Activated CD4-positive, alpha-beta T cell treated with anti-CD3 and anti-CD28 coated beads for 4 hours (primary cell): ENCODE measurements at regions not wholly inside any gene's neighbourhood (a gene's known extent, or its start where the extent isn't known, plus 50 kb on each side); places are given as distances from the start of the nearest gene placed in this dataset.

Experiments
- DNase-seq, 2 donors: peaks; one replicate each; pipeline ENCODE4 v3.0.0-alpha.2; 2020

DNA sequence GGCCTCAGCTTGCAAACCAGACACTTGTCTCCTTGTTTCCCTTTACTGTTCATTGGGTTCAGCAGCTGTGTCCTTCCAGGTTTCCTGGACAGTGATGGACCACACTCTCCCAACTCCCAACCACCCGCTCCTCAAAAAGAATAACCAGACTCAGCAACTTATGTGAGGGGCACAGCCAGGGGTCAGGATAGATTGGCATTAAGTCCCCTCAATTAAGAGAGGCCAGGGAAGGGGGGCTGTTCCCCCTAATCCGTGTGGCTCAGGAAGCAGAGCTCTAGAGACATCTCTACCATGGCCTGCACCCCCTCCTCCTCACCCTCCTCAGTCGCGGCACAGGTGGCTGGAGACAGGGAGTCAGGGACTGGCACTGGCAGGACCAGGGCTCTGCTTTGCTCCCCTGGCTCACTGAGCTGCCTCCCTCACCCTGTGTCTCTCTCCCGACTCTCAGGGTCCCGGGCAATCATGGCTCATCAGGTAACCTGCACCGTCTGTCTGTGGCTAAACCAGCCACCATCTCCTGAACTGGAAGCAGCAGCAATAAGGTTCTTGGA lies 111.7 kb downstream of the ZNF280B start:
- DNase-seq: no peak

DNA sequence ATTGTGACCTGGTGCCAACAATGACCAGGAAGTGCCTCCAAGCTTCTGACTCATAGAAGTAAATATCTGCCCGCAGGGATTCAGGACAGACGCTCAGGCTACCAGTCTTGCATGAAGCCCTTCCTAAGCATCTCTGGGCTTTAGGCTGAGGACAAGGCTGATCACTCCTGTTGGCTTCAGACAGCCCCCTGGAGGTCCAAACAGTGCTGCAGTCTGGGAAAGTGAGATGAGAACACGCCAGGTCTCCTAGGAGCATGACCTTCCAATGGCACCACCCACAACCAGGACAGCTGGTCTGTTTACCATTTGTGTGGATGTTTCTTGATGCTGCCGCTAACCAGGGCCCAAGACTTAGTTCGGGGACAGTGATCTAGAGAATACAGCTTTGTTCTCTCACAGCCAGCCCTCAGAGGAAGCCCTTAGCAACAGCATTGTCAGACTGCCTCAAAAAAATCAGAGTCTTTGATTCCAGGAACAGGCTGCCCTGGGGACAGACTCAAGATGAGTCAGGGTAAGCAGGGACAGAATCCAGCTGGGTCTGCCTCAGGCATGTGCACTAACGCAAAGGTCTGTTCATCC lies 111.2 kb downstream of the ZNF280B start:
- no peak for DNase-seq

DNA sequence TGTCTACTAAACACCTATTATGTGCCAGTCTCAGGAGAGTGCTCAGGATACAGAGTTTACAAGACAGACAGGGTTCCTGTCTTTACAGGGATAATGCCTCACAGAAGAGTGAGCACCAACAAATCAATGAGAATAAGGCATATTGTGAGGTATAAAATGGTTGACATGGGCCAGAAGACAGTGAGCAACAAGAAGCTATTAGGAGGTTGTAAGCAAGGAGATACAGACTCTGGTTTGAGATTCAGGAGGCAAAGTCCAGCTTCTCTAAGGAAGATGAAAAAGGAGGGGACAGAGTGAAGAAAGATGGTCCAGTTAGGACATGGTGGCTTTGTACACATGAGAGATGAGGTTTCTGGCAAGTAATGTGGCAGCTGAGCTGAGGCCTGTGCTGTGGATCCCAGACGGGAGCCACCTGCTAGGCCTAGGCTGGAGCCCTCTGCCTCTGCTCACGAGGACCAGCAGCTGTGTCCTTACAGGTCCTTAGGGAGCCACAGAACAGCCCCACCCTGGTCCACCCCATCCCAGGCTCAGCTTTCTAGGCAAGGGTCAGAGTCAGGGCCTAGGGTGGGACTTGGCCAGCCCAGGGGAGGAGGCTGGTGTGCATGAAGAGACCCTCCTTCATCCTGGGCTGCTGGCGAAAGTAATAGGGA lies 110.5 kb downstream of the ZNF280B start:
- DNase-seq: no peak

DNA sequence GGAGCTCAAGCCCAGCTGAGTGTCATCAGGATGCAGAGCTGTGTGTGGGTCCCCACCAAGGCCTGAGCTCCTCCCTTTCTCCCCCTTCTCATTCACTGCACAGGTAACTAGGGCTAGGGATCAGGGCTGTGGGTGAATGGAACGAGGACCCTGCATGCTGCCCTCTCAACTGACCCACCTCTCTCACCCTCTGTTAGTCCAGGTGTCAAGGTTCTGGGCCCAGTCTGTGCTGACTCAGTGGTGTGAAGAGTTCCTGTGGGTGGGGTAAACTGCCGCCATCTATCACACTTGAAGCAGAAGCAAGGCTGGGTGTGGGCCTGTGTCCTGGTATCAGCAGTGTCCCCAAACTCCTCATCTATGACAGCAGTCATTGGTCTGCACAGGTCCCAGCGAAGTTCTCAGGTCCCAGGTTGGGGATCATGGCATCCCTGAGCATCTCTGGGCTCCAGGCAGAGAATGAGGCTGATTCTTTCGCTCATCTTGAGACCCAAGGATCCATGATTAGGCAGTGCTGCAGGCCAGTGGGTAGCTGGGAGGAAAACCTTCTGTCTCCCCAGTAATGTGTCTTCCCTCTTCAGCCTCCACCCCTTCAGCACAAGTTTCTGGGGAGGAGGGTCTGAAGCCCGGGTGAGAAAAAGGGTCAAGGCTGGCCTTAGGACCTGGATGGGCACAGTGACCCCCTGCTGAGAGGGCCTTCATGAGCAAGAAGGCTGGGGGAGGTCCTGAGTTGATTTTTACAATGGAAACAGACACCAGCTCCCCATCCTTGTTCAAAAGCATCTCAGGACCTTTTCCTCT lies 109.8 kb downstream of the ZNF280B start:
- no peak for DNase-seq

DNA sequence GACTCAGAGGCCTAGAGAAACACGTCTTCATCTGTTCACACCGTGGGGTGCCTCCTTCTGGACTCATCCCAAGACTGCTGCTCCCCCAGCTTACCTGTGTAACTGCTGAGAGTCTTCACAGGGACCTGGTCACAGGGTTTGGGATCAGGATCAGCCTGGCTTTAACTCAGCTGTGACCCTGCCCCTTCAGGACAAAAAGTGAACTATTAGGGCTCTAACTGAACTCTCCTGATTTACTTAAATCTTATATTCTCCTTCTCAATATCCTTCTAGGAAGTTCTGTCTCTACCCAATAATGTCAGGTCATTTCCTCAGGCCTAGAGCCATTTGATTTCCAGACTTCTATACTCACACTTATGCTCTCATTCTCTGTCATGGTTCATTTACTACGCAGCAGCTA lies 108.4 kb downstream of the ZNF280B start:
- DNase-seq: no peak

DNA sequence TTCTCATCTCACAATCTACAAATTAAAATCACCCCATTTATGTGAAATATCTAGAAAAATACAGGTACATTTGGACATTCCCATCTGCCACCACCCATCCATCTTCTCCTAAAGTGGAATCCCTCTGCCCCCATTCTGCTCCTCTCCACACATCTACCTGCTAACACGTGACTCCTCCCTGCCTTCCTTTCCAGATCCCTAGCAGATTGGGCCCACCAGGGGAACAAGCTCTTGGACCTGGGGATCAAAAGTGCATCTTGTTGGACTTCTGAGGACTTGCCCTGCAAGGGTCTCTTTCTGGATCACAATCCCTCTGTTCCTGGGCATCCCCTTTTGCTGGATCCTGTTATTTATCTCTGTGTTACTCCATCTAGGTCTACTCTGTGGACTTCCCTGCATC lies 107.6 kb downstream of the ZNF280B start:
- no peak for DNase-seq

DNA sequence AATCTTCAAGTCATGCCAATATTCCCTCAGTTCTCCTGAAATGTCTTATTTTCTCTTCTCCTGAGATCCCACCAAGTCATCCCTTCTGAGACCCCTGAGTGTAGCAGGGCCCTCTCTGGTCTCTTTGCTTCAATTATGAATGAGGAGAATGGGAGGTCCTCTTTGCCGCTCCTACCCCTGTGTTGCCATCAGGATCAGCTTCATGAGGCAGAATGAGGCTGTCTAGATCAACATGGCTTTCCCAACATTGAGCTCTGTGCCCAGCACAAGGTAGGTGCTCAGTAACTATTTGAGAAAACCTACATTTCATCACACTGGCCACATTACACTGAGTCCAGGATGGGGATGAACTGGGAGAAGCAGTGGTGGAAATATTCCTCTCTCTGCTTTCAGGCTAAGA lies 107.2 kb downstream of the ZNF280B start:
- no peak for DNase-seq

DNA sequence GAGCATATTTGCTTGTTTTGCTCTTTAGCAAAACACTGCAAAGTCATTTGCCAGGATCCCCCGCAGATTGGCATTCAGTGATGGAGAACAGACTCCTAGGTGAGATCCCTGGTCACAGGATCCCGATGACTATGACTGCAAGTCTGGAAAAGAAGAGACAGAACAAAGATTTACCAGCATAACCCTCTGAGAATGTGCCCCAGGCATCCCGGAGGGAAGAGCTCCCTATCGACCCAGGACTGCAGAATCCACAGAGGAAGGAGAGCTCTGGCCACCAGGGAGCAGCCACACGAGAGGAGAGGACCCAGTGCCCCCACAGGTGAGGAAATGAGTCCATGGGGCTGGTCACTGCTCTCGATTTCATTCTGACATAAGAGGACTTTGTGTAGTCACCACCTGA lies 105.2 kb downstream of the ZNF280B start:
- DNase-seq: no peak

DNA sequence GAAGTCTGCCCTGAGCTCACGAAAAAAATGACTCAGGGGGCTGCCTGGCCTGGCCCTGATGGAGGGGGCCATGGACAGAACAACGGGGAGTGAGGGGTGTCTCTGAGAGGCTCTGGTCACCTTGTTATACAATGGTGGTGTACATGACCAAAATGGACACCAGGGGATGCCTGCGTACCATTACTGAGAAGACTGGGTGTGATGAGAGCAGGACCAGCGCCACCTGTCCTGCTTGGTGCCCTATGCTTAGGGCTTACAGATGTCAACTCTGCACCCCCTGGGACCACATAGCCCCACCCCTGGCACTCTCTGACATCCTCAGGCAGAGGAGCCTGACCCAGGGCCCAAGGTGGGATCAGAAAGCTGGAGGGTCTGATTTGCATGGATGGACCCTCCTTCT lies 104.8 kb downstream of the ZNF280B start:
- no peak for DNase-seq

DNA sequence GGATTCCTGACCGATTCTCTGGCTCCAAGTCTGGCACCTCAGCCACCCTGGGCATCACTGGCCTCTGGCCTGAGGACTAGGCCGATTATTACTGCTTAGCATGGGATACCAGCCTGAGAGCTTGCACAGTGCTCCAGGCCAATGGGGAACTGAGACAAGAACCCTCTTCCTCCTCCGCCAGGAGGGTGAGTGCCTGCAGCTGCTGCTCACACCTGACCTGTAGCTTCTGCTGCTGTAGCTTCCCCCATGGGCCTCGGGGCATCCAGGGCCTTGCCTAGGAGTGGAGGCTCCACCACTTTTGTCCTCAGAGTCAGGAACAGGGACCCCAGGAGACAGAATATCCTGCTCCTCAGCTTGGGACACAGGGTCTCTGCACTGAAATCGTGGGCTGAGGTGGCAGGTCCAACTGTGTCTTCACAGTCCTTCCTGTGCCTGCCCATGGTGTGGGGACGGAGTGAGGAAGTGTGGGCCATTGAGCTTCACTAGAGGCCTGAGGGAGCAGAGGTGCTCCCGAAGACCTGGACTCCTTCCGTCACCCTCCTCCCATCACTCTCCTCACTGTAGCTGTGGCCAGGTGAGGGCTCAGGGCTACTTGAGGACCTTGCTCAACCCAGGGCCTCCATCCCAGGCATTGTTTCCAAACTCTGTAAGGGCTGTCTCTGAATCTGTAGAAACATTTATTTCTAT lies 103.8 kb downstream of the ZNF280B start:
- DNase-seq: no peak

DNA sequence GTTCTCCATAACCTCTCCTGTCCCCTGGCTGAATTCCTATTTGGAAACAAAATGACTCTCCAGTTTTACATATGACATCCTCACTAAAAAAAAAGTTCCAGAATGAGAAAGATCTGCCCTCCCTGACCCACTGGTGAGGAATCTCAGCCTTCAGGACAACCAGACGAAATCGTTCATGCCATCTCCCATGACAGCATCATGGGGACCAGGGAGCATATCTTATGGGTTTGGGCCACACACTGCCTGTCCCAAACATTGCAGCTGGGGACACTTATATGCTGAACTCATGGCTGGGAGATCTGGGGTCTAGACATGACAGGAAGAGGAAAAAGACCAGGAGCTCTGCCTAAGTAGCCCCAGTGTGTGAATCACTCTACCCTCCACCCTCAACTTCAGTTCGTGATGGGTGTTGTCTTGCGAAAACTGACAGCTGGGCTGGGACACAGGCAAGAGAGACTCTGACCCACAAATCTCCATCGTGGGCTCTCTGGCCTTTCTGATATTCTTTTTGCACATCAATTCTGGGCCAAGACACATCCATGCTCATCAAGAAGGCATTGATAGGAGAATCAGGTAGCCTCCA lies 102.0 kb downstream of the ZNF280B start:
- DNase-seq: no peak

DNA sequence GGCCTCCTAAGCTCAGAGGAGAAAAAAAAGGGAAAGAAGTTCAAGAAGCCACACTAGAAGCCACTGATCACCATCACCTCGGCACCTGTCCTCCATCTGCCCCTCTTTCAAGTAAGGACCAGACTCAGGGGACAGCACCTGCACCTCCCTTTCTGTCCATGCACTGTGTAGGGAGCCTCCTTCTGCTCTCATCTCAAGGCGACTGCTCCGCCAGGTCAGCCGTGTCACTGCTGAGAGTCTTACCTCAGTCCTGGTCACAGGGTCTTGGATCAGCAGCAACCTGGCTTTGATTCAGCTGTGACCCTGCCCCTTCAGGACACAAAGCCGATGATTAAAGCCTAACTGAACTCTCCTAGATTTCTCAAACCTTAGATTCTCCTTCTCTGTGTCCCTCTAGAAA lies 101.5 kb downstream of the ZNF280B start:
- no peak for DNase-seq

DNA sequence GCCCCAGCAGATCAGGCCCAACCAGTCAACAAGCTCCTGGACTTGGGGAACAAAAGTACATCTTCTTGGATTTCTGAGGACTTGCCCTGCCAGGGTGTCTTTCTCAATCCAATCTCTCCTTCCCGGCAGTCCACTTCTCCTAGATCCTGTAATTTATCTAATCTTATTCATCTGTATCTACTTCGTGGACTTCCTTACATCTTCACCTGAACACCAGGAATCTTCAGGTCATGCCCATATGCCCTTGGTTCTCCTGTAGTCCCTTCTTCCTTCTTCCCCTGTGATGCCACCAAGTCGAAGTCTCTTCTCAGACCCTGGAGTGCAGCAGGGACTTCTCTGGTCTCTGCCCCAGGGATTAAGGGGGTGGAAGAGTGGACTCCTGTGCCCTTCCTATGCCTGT lies 100.3 kb downstream of the ZNF280B start:
- no peak for DNase-seq

DNA sequence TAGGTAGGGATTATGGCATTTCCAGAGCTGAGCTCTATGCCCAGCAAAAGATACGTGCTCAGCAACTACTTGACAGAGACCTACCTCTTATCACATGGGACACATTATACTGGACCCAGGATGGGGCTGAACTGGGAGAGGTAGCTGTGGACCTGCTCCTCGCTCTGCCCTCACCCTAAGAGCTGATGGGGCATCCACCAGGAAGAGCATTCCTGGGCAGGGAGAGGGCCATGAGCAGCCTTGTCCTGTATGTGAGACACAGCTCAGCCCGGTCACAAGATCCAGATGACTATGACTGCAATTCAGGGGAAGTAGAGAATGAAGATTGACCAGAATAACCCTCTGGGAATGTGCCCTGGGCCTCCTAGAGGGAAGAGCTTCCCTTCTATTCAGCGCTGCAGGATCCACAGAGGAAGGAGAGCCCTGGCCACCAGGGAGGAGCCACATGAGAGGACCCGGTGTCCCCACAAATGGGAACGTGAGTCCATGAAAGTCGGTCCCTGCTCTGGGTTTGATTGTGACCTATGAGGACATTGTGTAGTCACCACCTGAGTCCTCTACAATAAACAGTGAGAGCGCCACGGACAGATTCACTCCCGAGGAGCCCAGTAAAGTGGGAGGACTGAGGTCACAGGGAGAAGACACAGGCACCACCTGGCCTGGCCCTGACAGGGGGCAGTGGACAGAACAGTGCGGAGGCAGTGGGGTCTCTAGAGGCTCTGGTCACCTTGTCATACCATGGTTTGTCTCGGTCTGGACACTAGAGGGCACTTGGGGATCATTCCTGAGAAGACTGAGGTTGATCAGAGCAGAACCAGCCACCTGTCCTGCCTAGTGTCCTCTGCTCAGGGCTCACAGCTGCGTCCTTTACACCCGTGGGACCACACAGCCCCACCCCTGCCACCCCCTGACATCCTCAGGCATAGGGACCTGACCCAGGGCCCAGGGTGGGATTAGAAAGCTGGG lies 99.5 kb downstream of the ZNF280B start:
- DNase-seq: no peak

DNA sequence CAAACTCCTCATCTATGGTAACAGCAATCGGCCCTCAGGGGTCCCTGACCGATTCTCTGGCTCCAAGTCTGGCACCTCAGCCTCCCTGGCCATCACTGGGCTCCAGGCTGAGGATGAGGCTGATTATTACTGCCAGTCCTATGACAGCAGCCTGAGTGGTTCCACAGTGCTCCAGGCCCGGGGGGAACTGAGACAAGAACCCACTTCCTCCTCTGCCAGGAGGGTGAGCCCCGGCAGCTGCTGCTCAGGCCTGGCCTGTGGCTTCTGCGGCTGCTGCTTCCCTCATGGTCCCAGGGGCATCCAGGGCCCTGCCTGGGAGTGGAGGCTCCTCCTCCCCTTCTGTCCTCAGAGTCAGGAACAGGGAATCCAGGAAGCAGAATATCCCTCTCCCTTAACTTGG lies 98.4 kb downstream of the ZNF280B start:
- DNase-seq: no peak

DNA sequence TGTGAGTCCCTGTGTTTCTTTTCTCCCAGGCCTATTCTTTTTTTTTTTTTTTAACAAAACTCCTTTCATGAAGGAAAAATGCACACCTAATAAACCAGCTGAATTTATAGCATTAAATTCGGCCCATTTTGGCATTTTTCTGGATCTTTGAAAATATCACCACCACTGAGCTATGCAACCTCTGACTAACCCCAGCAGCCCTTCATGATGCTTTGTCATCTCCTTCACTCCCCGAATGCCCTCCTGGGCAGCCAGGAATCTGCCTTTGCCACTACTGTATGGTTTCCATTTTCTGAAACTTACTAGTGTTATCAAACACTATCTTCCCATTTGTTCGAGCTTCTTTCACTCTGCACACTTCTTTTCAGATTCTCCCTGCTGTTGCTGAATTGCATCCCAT lies 97.9 kb downstream of the ZNF280B start:
- no peak for DNase-seq

DNA sequence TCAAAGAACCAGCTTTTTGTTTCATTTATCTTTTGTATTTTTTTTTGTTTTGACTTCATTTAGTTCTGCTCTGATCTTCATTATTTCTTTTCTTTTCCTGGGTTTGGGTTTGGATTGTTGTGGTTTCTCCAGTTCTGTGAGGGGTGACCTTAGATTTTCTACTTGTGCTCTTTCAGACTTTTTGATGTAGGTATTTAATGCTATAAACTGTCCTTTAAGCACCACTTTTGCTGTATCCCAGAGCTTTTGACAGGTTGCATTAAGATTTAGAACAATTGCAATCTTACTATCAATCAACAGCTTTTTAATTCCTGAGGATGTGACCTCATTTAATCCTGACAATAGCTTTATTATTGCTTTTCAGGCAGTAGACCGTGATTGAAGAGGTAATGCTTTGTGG lies 94.3 kb downstream of the ZNF280B start:
- no peak for DNase-seq

DNA sequence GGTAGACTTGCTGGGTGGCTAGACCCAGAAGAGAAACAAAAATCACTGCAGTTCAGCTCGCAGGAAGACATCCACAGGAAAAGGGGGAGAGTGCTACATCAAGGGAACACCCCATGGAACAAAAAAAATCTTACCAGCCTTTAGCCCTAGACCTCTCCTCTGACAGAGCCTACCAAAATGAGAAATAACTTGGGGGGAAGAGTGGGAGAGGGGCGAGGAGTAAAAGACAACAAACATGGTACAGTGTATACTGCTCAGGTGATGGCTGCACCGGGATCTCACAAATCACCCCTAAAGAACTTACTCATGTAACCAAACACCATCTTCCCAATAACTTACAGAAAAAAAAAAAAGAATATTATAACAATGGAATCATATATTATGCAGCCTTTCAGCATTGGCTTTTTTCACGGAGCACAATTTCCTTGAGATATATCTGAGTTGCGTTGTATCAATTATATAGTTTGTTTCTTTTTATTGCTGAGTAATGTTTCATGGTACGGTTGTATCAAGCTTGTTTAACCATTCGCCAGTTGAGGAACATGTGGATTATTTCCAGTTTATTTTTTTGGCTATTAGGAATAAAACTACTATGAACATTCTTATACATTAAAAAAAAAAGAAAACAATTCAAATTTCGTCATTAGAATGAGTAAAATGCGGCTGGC lies 90.9 kb downstream of the ZNF280B start:
- DNase-seq: no peak

DNA sequence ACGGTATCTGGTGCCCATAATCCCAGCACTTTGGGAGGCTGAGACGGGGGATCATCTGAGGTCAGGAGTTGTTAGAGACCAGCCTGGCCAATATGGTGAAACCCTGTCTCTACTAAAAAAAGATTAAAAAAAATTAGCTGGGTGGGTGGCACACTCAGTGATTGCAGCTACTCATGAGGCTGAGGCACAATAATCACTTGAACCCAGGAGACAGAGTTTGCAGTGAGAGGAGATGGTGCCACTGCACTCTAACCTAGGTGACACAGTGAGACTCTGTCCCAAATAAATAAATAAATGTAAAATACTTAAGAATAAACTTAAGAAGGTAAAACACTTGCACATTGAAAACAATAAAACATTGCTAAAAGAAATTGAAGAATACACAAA lies 90.4 kb downstream of the ZNF280B start:
- DNase-seq: no peak

DNA sequence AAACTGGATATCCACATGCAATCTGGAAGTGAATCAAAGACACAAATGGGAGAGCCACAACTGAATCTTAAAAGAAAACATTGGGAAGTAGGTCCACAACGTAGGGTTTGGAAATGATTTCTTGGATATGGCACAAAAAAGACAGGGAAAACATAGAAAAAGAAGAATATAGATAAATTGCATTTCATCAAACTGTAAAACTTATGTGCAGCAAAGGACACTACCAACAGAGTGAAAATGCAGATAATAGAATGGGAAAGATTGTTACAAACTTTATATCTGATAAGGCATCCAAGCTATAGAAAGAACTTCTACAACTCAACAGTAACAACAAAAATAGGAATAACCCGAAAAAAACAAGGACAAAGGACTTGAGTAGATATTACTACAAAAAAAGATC lies 89.6 kb downstream of the ZNF280B start:
- no peak for DNase-seq

DNA sequence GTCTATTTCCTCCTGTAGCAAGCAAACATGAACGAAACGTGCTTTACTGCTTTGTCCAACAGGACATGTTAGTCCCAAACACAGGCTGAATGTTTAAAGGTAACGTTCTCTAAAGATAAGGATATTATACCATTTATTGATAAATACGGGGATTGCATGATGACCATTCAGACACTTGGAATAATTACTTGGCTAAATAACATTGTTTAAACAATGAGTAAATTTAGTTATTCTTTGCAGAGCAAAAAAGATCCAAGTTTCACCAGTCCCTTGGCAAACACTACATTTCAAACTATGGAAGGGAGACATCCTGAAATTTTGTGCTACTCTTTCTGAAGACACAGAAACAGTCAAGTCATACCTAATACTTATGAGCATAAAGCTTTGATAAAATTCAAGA lies 88.0 kb downstream of the ZNF280B start:
- no peak for DNase-seq
